Activated T-helper 17 cell treated with anti-CD3 and anti-CD28 coated beads, Interleukin-2, amount 50 U/mL, for 72 hours (primary cell): ENCODE measurements at regions not wholly inside any gene's neighbourhood (a gene's known extent, or its start where the extent isn't known, plus 50 kb on each side); places are given as distances from the start of the nearest gene placed in this dataset.

Source experiments
- ATAC-seq: fragments of 150-1000 bp; cut with Tn5 transposase; replicated peaks from 2 replicates; pipeline ENCODE4 v1.10.0; 2021; ENCODE audit warnings: mild to moderate bottlenecking, moderate library complexity
- H3K27ac Mint-ChIP-seq: one replicate; pipeline ENCODE4 v1.8.0; 2022; ENCODE audit warnings: mixed read lengths
- H3K27me3 Mint-ChIP-seq: one replicate; pipeline ENCODE4 v1.8.0; 2022; ENCODE audit warnings: mixed read lengths
- H3K36me3 Mint-ChIP-seq: one replicate; pipeline ENCODE4 v1.8.0; 2022; ENCODE audit warnings: low read depth, mild to moderate bottlenecking, mixed read lengths
- H3K4me1 Mint-ChIP-seq: one replicate; pipeline ENCODE4 v1.8.0; 2022; ENCODE audit warnings: mixed read lengths
- H3K4me3 Mint-ChIP-seq: one replicate; pipeline ENCODE4 v1.8.0; 2022; ENCODE audit warnings: mild to moderate bottlenecking, mixed read lengths
- H3K9me3 Mint-ChIP-seq: one replicate; pipeline ENCODE4 v1.8.0; 2022; ENCODE audit warnings: mixed read lengths

DNA sequence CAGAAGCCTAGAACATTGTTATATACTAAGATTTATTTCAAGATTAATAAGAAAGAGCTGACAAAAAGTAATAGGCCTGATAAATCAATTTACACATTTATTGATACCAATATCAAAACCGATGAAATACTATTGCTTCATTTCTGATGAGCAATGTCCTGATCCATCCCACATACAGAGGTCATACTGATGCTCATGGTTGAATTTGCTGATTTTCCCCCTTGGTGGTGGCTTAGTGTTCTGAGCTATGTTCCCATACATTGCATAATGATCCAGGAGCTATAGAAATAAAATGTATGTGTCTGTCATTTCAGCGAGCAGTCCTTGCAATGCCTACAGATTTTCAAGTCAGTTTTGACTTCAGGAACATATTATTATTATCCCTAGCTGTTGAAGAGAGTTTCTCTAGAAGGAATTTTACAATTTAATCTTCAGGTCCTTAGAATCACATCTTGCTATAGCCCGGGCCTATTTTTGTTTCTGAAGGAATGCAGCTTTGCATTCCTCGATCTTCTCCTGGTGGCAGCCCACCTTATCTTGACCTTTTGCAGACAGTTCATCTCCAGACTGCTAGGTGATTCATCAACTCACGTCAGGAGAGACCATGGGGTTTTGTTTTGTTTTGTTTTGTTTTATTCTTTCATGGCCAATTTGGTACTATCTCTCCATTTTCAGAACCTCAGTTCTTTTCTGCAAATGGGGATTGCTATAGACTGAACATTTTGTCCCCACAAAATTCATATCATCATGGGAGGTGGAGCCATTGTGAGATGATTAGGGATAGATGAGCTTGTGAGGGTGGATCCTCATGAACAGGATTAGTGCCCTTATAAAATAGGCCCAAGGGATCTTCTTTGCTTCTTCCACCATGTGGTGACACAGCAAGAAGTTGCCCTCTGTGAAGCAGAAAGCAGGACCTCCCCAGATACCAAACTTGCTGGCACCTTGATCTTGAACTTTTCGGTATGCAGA is 465.6 kb upstream of the IGFBP3 start:
- H3K27me3 Mint-ChIP-seq: no peaks in the 10 kb centered on the region
- ATAC-seq: no peak
- no peaks in the 10 kb centered on the region for H3K36me3 Mint-ChIP-seq
- peaks cover 4% of the 10 kb centered on the region for H3K9me3 Mint-ChIP-seq
- no peak overlapping the region for H3K4me3 Mint-ChIP-seq
- H3K27ac Mint-ChIP-seq: no peak overlapping the region
- H3K4me1 Mint-ChIP-seq: no peaks in the 10 kb centered on the region

DNA sequence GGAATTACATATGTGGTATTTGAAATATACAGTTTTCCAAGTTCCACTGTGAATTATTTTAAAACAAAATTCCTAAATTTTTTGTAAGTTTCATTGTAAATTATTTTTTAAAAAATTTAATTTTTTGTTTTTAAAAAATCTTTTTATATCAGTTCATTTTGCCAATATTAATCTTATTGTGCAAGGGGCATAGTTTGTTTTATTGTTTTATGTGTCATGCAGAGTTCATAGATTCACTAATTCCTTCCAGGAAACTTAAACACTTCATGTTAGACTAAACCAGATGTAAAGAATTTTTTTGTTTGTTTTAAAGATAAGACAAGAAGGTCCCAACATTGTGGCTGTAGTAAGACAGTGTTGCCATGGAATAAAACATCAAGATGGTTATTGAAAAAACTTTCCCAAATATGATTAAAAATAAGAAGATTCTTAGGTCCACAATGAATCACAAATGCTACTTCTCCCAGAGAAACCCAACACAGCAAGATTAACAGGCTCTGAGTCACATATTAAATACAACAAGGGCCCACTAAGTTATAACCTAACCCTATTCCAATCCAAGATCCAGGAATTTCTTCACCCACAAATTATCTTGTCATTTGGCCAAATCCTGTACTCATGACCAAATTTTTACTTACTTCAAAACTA is 464.7 kb upstream of the IGFBP3 start:
- Mint-ChIP-seq H3K4me3 (no peak overlapping the region), H3K27me3 (no peaks in the 10 kb centered on the region), H3K27ac (no peak overlapping the region), H3K36me3 (no peaks in the 10 kb centered on the region), H3K9me3 (peaks cover 4% of the 10 kb centered on the region), H3K4me1 (no peaks in the 10 kb centered on the region)
- ATAC-seq: no peak

- Mint-ChIP-seq H3K4me3 (no peak overlapping the region), H3K27me3 (no peaks in the 10 kb centered on the region), H3K27ac (no peak overlapping the region), H3K36me3 (no peaks in the 10 kb centered on the region), H3K9me3 (peaks cover 5% of the 10 kb centered on the region), H3K4me1 (no peaks in the 10 kb centered on the region)
- peak; percentile 58 for ATAC-seq
Observed at GRCh38 chr7:46383605-46384004, 462.5 kb upstream of the IGFBP3 start.

DNA sequence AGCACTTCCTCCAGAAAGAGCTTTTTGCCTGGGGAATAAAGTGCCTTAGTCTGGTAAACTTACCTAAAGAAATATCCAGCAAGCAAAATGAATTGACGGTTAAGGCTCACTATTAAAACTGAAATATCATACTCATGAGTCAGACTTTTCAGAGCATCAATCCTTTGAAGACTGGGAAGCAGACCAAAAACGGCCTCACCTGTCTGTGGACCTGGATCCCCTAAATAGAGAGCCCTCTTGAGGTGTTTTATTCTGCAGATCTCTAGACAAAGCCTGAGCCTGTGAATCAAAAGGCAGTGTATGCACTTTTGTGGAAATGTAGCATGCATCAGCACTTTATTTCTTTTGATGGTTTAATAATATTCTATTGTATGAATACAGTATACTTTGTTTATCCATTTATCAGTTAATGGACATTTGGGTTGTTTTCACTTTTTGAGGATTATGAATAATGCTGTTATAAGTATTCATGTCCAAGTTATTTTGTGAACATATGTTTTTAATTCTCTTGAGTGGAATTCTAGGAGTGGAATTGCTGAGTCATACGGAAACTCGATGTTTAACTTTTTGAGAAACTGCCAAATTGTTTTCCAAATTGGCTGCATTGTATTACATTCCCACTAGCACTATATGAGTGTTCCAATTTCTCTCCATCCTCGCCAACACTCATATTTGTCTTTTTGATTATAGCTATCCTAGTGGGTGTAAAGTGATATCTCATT is 449.0 kb upstream of the IGFBP3 start:
- Mint-ChIP-seq H3K4me1 (no peaks in the 10 kb centered on the region), H3K27ac (no peak overlapping the region), H3K9me3 (no peaks in the 10 kb centered on the region), H3K36me3 (no peaks in the 10 kb centered on the region), H3K27me3 (no peaks in the 10 kb centered on the region), H3K4me3 (no peak overlapping the region)
- no peak for ATAC-seq

DNA sequence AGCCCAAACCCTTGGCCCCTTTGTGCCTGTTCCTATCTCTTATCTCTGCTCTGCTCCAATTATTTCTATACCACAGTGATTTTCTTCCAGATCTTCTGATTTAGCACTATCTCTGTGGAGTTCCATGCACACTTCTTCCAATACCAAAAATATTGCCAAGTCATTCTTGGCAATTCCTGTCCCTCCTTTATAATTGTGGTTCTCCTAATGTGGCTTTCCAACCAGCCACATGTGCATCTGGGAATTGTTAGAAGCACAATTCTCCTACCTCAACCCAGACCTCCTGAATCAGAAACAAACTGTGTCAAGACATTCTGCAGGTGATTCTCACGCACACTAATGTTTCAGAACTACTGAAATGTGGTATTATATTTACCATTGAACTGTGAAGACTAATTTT is 447.8 kb upstream of the IGFBP3 start:
- Mint-ChIP-seq H3K36me3 (no peaks in the 10 kb centered on the region), H3K27me3 (no peaks in the 10 kb centered on the region), H3K27ac (no peak overlapping the region), H3K9me3 (no peaks in the 10 kb centered on the region), H3K4me1 (no peaks in the 10 kb centered on the region), H3K4me3 (no peak overlapping the region)
- no peak for ATAC-seq

- H3K4me3 Mint-ChIP-seq: no peak overlapping the region
- H3K36me3 Mint-ChIP-seq: no peaks in the 10 kb centered on the region
- no peak overlapping the region for H3K27ac Mint-ChIP-seq
- H3K4me1 Mint-ChIP-seq: no peaks in the 10 kb centered on the region
- no peak for ATAC-seq
- no peaks in the 10 kb centered on the region for H3K27me3 Mint-ChIP-seq
- H3K9me3 Mint-ChIP-seq: no peaks in the 10 kb centered on the region
Observed at GRCh38 chr7:46366526-46366925, 445.5 kb upstream of the IGFBP3 start.

GRCh38 chr7:46363688-46364087 is 442.6 kb upstream of the IGFBP3 start:
- Mint-ChIP-seq H3K4me1 (no peaks in the 10 kb centered on the region), H3K4me3 (no peak overlapping the region), H3K36me3 (no peaks in the 10 kb centered on the region), H3K27me3 (no peaks in the 10 kb centered on the region), H3K27ac (no peak overlapping the region), H3K9me3 (no peaks in the 10 kb centered on the region)
- no peak for ATAC-seq

DNA sequence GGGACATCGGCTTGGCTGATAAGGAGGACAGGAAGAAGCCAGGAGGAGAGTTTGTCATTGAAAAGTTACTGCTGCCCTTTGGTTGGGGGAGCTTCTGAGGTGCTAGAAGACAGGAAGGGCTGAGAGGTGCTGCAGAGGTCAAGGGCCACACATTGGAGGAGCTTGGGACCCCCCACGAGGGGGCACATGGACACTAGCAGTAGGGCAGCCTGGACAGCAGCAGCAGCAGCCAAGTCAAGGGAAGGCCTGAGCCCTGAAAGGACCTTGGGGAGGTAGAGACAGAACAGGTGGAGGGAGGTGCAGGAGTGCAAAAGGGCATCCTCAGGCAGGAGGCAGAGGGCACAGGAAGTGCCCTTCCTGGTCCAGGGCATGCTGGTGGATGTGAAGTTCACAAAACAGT is 439.7 kb upstream of the IGFBP3 start:
- no peak overlapping the region for H3K4me3 Mint-ChIP-seq
- H3K27me3 Mint-ChIP-seq: no peaks in the 10 kb centered on the region
- no peaks in the 10 kb centered on the region for H3K36me3 Mint-ChIP-seq
- H3K4me1 Mint-ChIP-seq: no peaks in the 10 kb centered on the region
- H3K9me3 Mint-ChIP-seq: no peaks in the 10 kb centered on the region
- ATAC-seq: no peak
- H3K27ac Mint-ChIP-seq: no peak overlapping the region

- Mint-ChIP-seq H3K9me3 (no peaks in the 10 kb centered on the region), H3K27me3 (no peaks in the 10 kb centered on the region), H3K4me1 (no peaks in the 10 kb centered on the region), H3K36me3 (no peaks in the 10 kb centered on the region), H3K27ac (no peak overlapping the region), H3K4me3 (no peak overlapping the region)
- ATAC-seq: no peak
Observed at GRCh38 chr7:46360296-46360695, 439.2 kb upstream of the IGFBP3 start.

GRCh38 chr7:46357851-46358250 is 436.8 kb upstream of the IGFBP3 start:
- Mint-ChIP-seq H3K4me1 (no peaks in the 10 kb centered on the region), H3K27ac (no peak overlapping the region), H3K27me3 (no peaks in the 10 kb centered on the region), H3K9me3 (no peaks in the 10 kb centered on the region), H3K4me3 (no peak overlapping the region), H3K36me3 (no peaks in the 10 kb centered on the region)
- ATAC-seq: no peak

- Mint-ChIP-seq H3K4me3 (no peak overlapping the region), H3K36me3 (no peaks in the 10 kb centered on the region), H3K27ac (no peak overlapping the region), H3K4me1 (no peaks in the 10 kb centered on the region), H3K27me3 (no peaks in the 10 kb centered on the region), H3K9me3 (no peaks in the 10 kb centered on the region)
- no peak for ATAC-seq
Observed at GRCh38 chr7:46357290-46357689, 436.2 kb upstream of the IGFBP3 start.

DNA sequence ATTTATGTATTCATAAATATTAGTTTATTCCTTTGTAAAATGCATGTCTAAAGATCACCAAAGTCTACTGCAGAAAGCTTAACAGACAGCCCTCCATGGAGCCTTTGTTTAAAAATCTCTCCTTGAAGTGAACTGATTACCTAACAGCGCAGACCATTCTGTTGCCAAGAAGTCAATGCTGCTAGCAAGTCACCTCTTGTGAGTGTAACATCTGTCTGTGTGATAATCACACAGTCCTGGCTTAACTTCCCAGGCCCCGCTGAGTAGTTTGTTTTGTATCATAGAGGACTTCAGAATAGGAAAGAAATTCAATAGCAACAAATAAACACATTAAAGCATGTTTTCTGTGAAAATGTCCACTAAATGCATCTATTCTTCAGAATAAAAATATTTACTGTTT is 435.3 kb upstream of the IGFBP3 start:
- H3K36me3 Mint-ChIP-seq: no peaks in the 10 kb centered on the region
- ATAC-seq: no peak
- no peaks in the 10 kb centered on the region for H3K9me3 Mint-ChIP-seq
- H3K27ac Mint-ChIP-seq: no peak overlapping the region
- no peaks in the 10 kb centered on the region for H3K4me1 Mint-ChIP-seq
- no peak overlapping the region for H3K4me3 Mint-ChIP-seq
- H3K27me3 Mint-ChIP-seq: no peaks in the 10 kb centered on the region

DNA sequence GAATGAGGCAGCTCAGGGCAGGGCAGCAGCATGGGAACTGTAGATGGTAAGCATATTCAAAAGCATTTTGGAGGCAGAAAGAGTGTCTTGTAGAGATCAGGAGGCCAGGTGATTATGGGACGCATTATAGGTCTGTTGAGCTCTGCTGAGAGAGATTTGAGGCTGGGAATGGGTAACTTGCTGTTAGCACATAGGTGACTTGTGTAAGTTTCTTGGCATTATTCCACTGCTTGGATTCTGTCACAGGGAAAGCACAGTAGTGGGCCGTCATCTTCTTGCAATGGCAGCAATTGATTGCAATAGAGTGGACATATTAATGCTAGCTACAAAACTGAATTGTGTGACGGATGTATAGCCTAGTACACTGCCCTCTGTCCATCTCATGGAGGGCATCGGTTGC is 434.3 kb upstream of the IGFBP3 start:
- no peak overlapping the region for H3K4me3 Mint-ChIP-seq
- H3K9me3 Mint-ChIP-seq: no peaks in the 10 kb centered on the region
- no peak for ATAC-seq
- H3K4me1 Mint-ChIP-seq: no peaks in the 10 kb centered on the region
- H3K36me3 Mint-ChIP-seq: no peaks in the 10 kb centered on the region
- no peaks in the 10 kb centered on the region for H3K27me3 Mint-ChIP-seq
- H3K27ac Mint-ChIP-seq: no peak overlapping the region

GRCh38 chr7:46352004-46352954 is 431.2 kb upstream of the IGFBP3 start:
- no peak for ATAC-seq

More at GRCh38 chr7:46352004-46352954, 431.2 kb upstream of the IGFBP3 start:
- Mint-ChIP-seq H3K4me1 (no peaks in the 10 kb centered on the region), H3K36me3 (no peaks in the 10 kb centered on the region), H3K27me3 (no peaks in the 10 kb centered on the region), H3K4me3 (no peak overlapping the region), H3K9me3 (no peaks in the 10 kb centered on the region), H3K27ac (no peak overlapping the region)
